ENCODE measurements at regions not wholly inside any gene's neighbourhood (a gene's known extent, or its start where the extent isn't known, plus 50 kb on each side); places are given as distances from the start of the nearest gene placed in this dataset.
A peak's percentile ranks its signal among the peaks of the same experiment; 100 is the strongest.

DNA sequence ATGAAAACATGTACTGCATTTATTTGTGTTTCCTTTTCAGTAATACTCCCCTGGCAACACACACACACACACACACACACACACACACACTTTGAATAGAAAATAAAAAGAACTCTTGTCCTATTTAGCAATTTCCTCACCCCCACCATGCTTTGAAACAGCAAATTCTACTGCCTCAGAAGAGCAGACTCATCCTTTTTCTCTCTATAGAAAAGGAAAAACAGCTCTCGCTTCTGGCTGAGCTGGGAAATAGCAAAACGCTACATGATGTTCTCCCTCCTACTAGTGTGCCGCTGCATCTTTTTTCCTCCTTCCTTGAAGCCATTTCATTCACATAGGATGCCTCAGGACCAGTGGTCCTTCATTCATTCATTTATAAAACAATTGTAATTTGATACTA lies 453.6 kb downstream of the CSNK1G3 start:
- no peaks in the 10 kb centered on the region for H3K9me3 ChIP-seq
- H3K4me1 ChIP-seq (ENCODE audit: control insufficient read depth in 1 of 2, insufficient read depth in 2 of 2, low read depth in 1 of 2, low read length in 1 of 2) = no peaks in the 10 kb centered on the region; a peak in 1 of 4 replicates
- H3K27me3 ChIP-seq (ENCODE audit: insufficient read depth) = no peaks in the 10 kb centered on the region
- H3K79me2 ChIP-seq (ENCODE audit: insufficient read depth) = no peaks in the 10 kb centered on the region
- CTCF ChIA-PET = no interaction called here
- H4K20me1 ChIP-seq (ENCODE audit: insufficient read depth) = no peaks in the 10 kb centered on the region
- TF ChIP-seq JUND (IDR thresholded peaks at IDR 0.05) = no peak
- TF ChIP-seq TAF1 (IDR thresholded peaks at IDR 0.05; ENCODE audit: borderline replicate concordance, low read depth, low read length) = no peak
- TF ChIP-seq MXI1 (IDR thresholded peaks at IDR 0.05; ENCODE audit: low read depth, low read length) = no peak
- TF ChIP-seq FOXJ3 (CRISPR knock-in tag; IDR thresholded peaks at IDR 0.05) = no peak
- TF ChIP-seq ELF1 (IDR thresholded peaks at IDR 0.05) = no peak
- TF ChIP-seq, protein P1, sequence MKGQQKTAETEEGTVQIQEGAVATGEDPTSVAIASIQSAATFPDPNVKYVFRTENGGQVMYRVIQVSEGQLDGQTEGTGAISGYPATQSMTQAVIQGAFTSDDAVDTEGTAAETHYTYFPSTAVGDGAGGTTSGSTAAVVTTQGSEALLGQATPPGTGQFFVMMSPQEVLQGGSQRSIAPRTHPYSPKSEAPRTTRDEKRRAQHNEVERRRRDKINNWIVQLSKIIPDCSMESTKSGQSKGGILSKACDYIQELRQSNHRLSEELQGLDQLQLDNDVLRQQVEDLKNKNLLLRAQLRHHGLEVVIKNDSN (IDR thresholded peaks at IDR 0.05; ENCODE audit: borderline replicate concordance, low read depth) = no peak
- TF ChIP-seq, protein P2, sequence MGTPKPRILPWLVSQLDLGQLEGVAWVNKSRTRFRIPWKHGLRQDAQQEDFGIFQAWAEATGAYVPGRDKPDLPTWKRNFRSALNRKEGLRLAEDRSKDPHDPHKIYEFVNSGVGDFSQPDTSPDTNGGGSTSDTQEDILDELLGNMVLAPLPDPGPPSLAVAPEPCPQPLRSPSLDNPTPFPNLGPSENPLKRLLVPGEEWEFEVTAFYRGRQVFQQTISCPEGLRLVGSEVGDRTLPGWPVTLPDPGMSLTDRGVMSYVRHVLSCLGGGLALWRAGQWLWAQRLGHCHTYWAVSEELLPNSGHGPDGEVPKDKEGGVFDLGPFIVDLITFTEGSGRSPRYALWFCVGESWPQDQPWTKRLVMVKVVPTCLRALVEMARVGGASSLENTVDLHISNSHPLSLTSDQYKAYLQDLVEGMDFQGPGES (IDR thresholded peaks at IDR 0.05; ENCODE audit: low read depth, low read length) = no peak
- no peak for TF ChIP-seq CHD2 (IDR thresholded peaks at IDR 0.05; ENCODE audit: low read length, partially characterized antibody)
- TF ChIP-seq RFX5 (IDR thresholded peaks at IDR 0.05; ENCODE audit: low read length) = no peak
- no peak for TF ChIP-seq POLR2AphosphoS5 (IDR thresholded peaks at IDR 0.05; ENCODE audit: low read depth, low read length)
- no peak for TF ChIP-seq RXRA (IDR thresholded peaks at IDR 0.05; ENCODE audit: borderline replicate concordance, low read depth)
- no peak for TF ChIP-seq EP300 (IDR thresholded peaks at IDR 0.05; ENCODE audit: borderline replicate concordance in 1 of 2, low read depth in 1 of 2, low read length in 1 of 2)
- H3K36me3 ChIP-seq (replicated peaks in 1 of 2; ENCODE audit: control insufficient read depth in 1 of 2, insufficient read depth in 2 of 2, low read length in 1 of 2) = no peaks in the 10 kb centered on the region
- no peaks in the 10 kb centered on the region for H3K9me2 ChIP-seq
- 92% methylated on average over 3 of the region's 3 CpGs for WGBS (ENCODE audit: low lambda C conversion rate)
- no peak overlapping the region for H3K4me3 ChIP-seq (ENCODE audit: low read depth in 2 of 2, low read length in 1 of 2)
- H3K9ac ChIP-seq = no peak overlapping the region
- H3K4me2 ChIP-seq = no peak overlapping the region
- no peak overlapping the region for H3K27ac ChIP-seq (ENCODE audit: low read depth in 2 of 2, low read length in 1 of 2)
- POLR2A ChIA-PET = no interaction called here
- no peaks in the 10 kb centered on the region for H3F3A ChIP-seq (replicated peaks; ENCODE audit: insufficient read depth)
- no peak for DNase-seq
- no peak overlapping the region for H2AFZ ChIP-seq (ENCODE audit: low read depth)

DNA sequence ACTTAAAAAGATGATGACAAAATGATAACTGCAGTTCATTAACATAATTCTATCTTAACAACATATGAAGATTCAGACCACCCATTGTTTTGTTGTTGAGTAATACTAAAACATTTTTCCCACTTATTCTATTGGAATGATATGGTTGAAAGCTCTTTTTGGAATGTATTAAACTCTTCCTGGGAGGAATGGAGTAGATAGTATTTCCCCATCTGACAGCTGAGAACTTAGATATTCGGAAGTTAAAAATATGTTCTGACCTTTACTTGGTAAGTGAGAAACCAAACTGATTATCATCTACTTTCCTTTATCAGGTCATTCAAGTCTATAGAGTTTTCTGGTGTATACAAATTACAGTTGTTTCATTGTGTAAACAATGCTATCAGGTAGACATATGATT lies 452.9 kb downstream of the CSNK1G3 start:
- TF ChIP-seq RFX5 (IDR thresholded peaks at IDR 0.05; ENCODE audit: low read length) (no peak), GABPA (IDR thresholded peaks at IDR 0.05; ENCODE audit: low read depth) (no peak), TCF12 (IDR thresholded peaks at IDR 0.05) (0 out of 2 replicates have a peak, but pooled peaks have one; percentile 5)
- Histone ChIP-seq H3K9ac (no peak overlapping the region), H3K27me3 (ENCODE audit: insufficient read depth) (no peaks in the 10 kb centered on the region), H3K27ac (ENCODE audit: low read depth in 2 of 2, low read length in 1 of 2) (no peak overlapping the region), H3K4me3 (ENCODE audit: low read depth in 2 of 2, low read length in 1 of 2) (no peak overlapping the region), H3K4me2 (no peak overlapping the region), H4K20me1 (ENCODE audit: insufficient read depth) (no peaks in the 10 kb centered on the region), H3K36me3 (replicated peaks in 1 of 2; ENCODE audit: control insufficient read depth in 1 of 2, insufficient read depth in 2 of 2, low read length in 1 of 2) (no peaks in the 10 kb centered on the region), H3F3A (replicated peaks; ENCODE audit: insufficient read depth) (no peaks in the 10 kb centered on the region), H3K9me3 (no peaks in the 10 kb centered on the region), H3K79me2 (ENCODE audit: insufficient read depth) (no peaks in the 10 kb centered on the region), H3K4me1 (ENCODE audit: control insufficient read depth in 1 of 2, insufficient read depth in 2 of 2, low read depth in 1 of 2, low read length in 1 of 2) (no peaks in the 10 kb centered on the region; a peak in 1 of 4 replicates), H3K9me2 (no peaks in the 10 kb centered on the region), H2AFZ (ENCODE audit: low read depth) (no peak overlapping the region)
- no peak for DNase-seq
- ChIA-PET POLR2A (no interaction called here), CTCF (no interaction called here)
- 54% methylated on average over 1 of the region's 1 CpG for WGBS (ENCODE audit: low lambda C conversion rate)

Data from SK-N-SH (cell line).